GM19467 (cell line): ENCODE measurements at regions not wholly inside any gene's neighbourhood (a gene's known extent, or its start where the extent isn't known, plus 50 kb on each side); places are given as distances from the start of the nearest gene placed in this dataset.
"Not testable (repeated sequence)": the region's sequence is repeated elsewhere in the genome, so short reads cannot be mapped to it uniquely, and the experiment has no call there.

Source experiments
- ATAC-seq: cut with Tn5 transposase; IDR thresholded peaks from one replicate; pipeline ENCODE4 v1.9.1; 2021; ENCODE audit warnings: mild to moderate bottlenecking, moderate library complexity; ENCODE audit not compliant: unreplicated experiment

DNA sequence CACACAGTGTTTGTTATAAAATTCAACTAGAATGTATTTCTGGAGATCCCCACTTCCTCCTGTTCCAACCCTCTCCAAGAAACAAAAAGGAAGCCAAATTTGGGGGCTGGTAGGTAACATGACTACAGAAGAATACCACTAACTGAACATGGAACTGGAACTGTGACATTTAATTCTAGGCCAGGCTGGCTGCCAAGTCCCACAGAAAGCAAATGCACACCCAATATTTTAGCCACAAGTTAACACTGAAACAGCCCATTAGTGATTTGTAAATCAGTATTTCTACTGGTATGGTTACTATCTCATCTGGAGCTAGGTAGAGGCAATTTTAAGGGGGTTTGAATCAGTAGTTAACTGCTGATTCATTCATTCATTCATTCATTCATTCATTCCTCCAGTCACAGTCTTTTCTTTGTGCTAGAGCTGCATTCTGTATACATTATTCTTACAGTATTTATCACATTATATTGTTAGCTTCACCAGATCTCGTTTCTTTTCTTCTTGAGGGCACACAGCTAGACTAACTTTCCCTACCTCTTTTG, 131.7 kb upstream of the GDNF start:
- ATAC-seq: no peak

GRCh38 chr5:37966871-37967270, 127.0 kb upstream of the GDNF start:
- ATAC-seq: no peak

DNA sequence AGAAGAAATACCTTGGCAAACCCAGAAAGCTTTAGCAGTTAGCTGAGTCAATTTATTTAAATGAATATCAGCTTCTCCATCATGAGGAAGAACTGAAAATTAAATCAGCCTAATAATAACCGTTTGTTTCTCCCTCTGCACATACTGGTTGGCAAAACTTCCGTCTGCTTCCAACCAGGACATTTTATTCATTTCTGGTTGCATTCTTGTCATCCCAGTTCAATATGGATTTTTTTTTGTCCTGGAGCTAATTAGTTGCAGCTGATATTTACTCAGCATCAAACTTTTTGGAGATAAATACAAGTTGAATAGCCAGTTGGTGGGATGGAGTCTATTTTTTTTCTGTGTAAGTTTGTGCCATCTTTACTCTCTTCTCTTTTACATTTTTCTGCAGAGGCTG, 126.5 kb upstream of the GDNF start:
- no peak for ATAC-seq

DNA sequence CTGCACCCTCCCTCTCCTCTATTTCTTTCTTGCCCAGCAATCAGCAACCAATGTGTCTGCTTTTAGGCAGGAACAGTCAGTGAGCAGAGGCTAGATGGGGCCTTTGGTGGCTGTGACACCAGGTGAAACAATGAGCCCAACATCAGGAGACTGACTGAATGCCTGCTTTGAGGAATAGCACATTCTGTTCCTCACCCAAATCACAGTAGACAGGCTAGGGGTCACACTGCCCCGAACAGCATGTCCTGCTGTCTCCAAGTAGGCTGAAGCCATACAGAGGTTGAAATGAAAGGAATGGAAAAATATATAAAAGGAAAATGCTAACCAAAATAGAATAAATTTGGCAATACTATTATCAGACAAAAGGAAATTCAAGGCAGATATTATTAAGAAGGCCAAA, 122.5 kb upstream of the GDNF start:
- ATAC-seq: no peak

- ATAC-seq: no peak
Measured at GRCh38 chr5:37957218-37957617, 117.4 kb upstream of the GDNF start.

DNA sequence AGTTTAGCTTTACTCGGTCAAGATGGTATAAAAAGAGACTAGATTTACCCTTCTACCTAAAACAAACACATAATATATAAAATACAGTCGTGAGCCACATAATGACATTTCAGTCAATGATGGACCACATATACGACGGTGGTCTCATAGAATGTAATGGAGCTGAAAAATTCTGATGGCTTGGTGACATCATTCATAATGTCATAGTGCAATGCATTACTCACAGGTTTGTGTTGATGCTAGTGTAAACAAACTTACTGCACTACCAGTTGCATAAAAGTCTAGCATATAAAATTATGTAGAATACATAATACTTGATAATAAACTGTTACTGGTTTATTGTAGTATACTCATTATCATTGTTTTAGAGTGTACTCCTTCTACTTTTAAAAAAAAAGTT, 115.9 kb upstream of the GDNF start:
- no peak for ATAC-seq

GRCh38 chr5:37954561-37954960, 114.7 kb upstream of the GDNF start:
- no peak for ATAC-seq

DNA sequence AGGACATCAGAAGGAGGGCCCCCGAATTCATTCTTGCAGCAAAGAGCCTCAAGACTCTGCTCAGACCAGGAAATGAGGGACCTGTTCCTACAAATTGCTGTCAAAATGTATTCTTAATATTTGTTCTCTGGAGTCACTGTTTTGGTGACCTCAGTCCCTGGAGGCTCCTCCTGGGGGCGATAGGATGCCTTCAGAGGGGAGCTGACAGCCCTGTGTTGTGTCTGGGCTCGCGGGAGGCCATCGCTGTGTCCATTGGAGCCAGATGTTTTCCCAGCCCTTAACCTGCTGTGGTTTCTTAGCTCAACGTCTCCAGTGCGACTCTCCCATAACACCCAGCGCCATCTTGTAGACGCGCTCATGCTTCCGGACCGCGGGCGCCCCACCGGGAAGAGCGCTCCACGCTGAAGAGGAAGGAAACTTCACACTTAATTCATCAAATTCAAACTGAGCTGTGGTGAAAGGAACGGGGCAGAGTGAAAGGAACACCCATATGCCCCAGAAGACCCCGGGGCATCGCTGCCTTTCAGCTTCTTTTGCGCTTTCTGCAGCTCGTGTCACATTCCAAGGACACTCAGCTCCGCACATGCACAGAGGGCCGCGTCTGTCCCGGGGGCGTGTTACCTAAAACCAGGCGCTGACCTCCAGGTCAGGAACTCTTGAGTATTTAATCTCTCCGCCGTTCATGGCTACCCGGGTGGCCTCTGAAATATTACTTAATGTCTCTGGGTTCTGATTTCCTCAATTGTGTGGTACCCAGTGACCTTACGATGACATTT, 112.3 kb upstream of the GDNF start:
- no peak for ATAC-seq

- ATAC-seq: no peak
Measured at GRCh38 chr5:37950436-37950835, 110.6 kb upstream of the GDNF start.

DNA sequence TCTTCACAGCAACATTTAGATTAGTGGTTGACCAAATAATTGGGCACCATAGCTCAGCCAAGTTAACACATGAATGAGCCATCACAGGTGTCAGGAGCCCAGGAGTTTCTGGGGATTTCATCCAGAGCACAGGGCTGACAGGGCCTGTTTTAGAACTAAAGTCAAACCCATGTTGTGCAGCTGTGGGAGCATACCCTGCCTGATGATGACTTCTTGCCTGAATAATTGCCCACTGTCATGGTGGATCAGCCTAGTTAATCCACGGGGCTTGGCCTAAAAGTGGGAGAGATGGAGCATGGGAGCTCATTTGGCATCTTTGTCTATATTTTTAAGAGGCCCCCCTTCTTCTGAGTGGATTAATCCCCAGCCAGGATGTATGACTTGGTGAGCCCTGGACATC, 105.6 kb upstream of the GDNF start:
- no peak for ATAC-seq

DNA sequence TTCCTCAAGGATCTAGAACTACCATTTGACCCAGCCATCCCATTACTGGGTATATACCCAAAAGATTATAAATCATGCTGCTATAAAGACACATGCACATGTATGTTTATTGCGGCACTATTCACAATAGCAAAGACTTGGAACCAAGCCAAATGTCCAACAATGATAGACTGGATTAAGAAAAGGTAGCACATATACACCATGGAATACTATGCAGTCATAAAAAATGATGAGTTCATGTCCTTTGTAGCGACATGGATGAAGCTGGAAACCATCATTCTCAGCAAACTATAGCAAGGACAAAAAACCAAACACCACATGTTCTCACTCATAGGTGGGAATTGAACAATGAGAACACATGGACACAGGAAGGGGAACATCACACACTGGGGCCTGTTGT, 103.3 kb upstream of the GDNF start:
- ATAC-seq: not testable (repeated sequence)

DNA sequence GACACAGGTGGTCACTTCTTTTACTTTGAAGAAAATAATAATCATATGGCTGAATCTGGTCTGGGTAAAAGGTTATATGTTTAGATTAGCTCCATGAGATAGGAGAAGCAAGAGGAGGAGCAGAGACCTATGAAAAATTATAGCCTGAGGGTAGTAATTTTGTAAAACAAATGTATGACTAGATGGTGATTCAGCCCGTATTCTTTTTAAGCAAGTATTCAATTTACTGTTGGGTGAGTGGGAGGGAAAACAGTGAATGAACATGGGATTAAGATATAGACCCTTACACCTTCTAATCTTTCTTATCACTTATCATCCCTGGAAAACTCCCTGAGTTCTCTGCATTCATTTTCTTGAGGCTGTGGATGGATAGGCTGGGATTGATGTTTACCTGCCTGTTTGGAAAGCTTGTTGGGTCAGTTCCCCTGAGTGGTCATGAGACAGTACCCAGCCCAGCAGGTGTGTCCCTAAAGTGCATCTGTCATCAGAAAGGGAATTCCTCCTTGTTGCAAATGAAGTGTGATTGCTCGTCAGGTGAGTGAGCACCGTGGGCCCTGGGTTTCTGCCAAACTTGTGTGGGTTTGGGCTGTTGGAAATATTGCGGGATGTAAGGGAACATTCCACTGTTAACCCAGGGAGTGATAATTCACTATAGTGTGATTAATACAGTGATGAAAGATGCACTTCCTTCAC, 101.2 kb upstream of the GDNF start:
- ATAC-seq: no peak

- ATAC-seq: no peak
Measured at GRCh38 chr5:37938861-37939260, 99.0 kb upstream of the GDNF start.

DNA sequence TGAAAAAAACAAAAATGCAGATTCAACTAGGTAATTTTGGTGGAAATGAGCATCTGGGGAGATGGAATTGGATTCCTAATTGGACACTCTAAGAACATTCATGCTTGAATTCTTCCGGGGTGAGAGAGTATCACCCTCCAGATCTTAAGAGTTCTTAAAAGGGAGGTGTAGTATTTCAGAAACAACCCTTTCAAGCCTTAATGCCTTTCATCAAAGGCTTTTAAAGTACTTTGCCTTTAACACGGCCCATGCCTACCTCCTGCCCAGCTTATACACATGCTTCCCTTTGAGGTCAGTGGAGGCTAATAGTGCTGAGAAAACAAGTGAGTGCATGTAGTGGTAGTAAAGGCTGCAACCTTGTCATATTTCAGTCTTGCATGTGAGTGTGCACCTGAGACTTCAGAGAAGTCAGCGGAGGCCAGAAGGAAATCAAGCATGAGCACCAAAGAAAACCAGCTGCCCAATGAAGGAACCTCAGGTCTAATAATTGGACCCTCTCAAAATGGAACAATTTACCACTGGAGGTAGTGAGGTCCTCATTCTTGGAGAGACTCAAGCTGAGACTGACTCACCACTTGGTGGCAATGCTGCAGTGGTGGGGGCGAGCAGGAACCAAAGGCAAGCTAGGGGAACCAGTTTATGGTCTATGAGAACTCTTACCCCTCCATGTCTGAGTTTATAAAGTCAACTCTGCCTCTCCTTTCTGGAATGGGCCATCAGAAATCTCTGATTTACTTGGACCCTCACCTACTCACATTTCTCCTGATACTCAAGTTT, 98.4 kb upstream of the GDNF start:
- no peak for ATAC-seq

GRCh38 chr5:37936091-37936490, 96.2 kb upstream of the GDNF start:
- ATAC-seq: no peak

DNA sequence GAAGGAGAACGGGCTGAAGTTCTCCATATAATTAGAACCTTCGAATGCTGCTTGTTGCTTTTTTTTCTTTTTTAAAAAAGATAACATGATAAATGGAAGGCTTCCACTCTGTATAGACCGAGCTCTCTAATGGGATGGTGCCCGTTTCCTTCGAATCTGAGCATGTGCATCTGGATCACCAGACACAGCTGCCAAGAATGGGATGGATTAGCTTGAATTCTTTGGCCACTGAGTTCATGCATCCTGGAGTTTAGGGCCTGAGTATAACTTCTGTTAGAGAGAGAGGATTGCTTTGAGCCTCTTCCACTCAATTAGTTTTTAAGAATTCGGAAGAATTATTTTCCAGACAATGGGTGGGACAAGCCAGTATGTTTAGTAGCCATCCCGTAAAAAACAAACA, 93.7 kb upstream of the GDNF start:
- ATAC-seq: no peak

DNA sequence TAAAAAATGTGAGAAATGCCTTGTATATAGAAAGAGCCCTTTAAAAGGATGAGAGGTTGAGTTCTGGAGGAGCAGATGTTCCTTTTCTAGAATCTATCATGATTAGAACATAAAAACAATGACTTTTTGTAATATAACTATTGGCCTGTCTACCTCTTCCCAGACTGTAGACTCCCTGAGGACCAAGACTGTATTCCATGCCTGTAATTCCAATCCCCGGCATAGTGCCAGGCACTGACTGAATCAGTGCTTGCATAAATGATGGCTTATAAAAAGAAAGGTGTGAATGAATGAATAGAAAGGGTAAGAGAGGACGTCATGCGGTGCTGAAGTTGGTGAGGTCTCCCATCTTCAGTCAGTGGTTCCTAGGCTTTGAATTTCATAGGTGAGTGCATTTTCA, 92.6 kb upstream of the GDNF start:
- no peak for ATAC-seq

DNA sequence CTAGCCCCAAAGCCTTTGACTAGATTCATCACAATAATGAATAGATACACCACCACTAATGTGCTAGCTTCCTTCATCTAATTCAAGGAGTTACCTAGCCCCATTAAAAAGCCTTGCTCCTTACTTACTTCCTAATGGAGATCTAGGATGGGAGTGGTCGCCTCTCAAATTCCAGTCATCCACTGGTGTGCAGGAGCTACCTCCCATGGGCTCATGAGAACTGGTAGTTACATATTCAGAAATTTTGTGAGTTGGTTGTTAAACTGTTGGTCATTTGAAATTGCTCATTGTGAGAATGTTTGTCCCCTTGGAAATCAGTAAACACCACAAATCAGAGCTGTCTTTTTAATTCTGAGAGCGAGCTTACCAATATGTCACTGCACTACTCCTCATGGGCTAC, 91.7 kb upstream of the GDNF start:
- ATAC-seq: no peak

GRCh38 chr5:37930350-37930749, 90.5 kb upstream of the GDNF start:
- ATAC-seq: no peak

- ATAC-seq: no peak
Measured at GRCh38 chr5:37929791-37930190, 90.0 kb upstream of the GDNF start.

- not testable (repeated sequence) for ATAC-seq
Measured at GRCh38 chr5:37927753-37928152, 87.9 kb upstream of the GDNF start.

GRCh38 chr5:37926732-37927131, 86.9 kb upstream of the GDNF start:
- ATAC-seq: no peak
